IMR-90 (cell line): ENCODE measurements at regions not wholly inside any gene's neighbourhood (a gene's known extent, or its start where the extent isn't known, plus 50 kb on each side); places are given as distances from the start of the nearest gene placed in this dataset.

Experiments
- ATAC-seq: fragments of 200-7000 bp; cut with Tn5 transposase; 2 replicates; pipeline ENCODE4 v1.9.1; 2020; ENCODE audit warnings: low read depth, mild to moderate bottlenecking, moderate library complexity
- BruUV-seq: library from RNA; stranded (reverse); fragments of 400-500 nt; replicated peaks from 2 replicates; lab custom pipeline; 2021; lab: Mats Ljungman, UMichigan
- CTCF ChIA-PET: fragments of 300-600 bp; formaldehyde crosslinking; extraction: SDS; loops from one replicate; lab custom pipeline; 2021; ENCODE audit warnings: antibody characterized with exemption; lab: Yijun Ruan, JAX
- POLR2A ChIA-PET: fragments of 300-600 bp; sonication (Branson Sonifier 250); formaldehyde crosslinking; loops from one replicate; lab custom pipeline; 2022; ENCODE audit warnings: antibody characterized with exemption; ENCODE audit not compliant: unreplicated experiment; lab: Charles Lee
- DNase-seq: peaks from one replicate; pipeline ENCODE4 v3.0.0; 2013
- H2AFZ ChIP-seq: replicated peaks from 2 replicates; pipeline ENCODE3; 2013; ENCODE audit warnings: low read length, mild to moderate bottlenecking; ENCODE audit not compliant: poor library complexity
- H2AK5ac ChIP-seq: 2 replicates; pipeline ENCODE4 v1.6.1; 2013; ENCODE audit warnings: low read depth, low read length, inconsistent platforms
- H2AK9ac ChIP-seq: replicated peaks from 2 replicates; pipeline ENCODE3; 2013; ENCODE audit warnings: mild to moderate bottlenecking, low read depth, low read length, moderate library complexity; ENCODE audit not compliant: poor library complexity
- H2BK120ac ChIP-seq: 2 replicates; pipeline ENCODE4 v1.6.1; 2013; ENCODE audit warnings: low read depth, low read length, inconsistent platforms
- H2BK15ac ChIP-seq: 3 replicates; pipeline ENCODE4 v1.6.1; 2013; ENCODE audit warnings: low read depth, low read length, inconsistent platforms
- H2BK20ac ChIP-seq: 2 replicates; pipeline ENCODE4 v1.6.1; 2013; ENCODE audit warnings: low read depth, mild to moderate bottlenecking, inconsistent platforms, low read length, moderate library complexity
- H2BK5ac ChIP-seq: 2 replicates; pipeline ENCODE4 v1.6.1; 2013; ENCODE audit warnings: mild to moderate bottlenecking, low read depth, low read length, inconsistent platforms; ENCODE audit not compliant: poor library complexity, severe bottlenecking
- H3K14ac ChIP-seq: replicated peaks from 2 replicates; pipeline ENCODE4 v1.6.1; 2013; ENCODE audit warnings: low read depth, low read length, inconsistent platforms
- H3K18ac ChIP-seq: 2 replicates; pipeline ENCODE4 v1.6.1; 2013; ENCODE audit warnings: low read depth, low read length, control low read depth
- H3K23ac ChIP-seq: 2 replicates; pipeline ENCODE4 v1.6.1; 2013; ENCODE audit warnings: low read depth, low read length, inconsistent platforms
- H3K27ac ChIP-seq: 2 replicates; pipeline ENCODE4 v1.5.1; 2013; ENCODE audit warnings: mild to moderate bottlenecking, control low read depth, low read length; ENCODE audit not compliant: insufficient read depth
- H3K27me3 ChIP-seq: 2 replicates; pipeline ENCODE4 v1.6.1; 2013; ENCODE audit warnings: low read length; ENCODE audit not compliant: control insufficient read depth, insufficient read depth
- H3K36me3 ChIP-seq: 2 replicates; pipeline ENCODE4 v1.6.1; 2013; ENCODE audit warnings: low read length, mixed read lengths; ENCODE audit not compliant: control insufficient read depth, insufficient read depth
- H3K4ac ChIP-seq: 2 replicates; pipeline ENCODE4 v1.6.1; 2013; ENCODE audit warnings: low read depth, low read length, inconsistent platforms
- H3K4me1 ChIP-seq: 2 replicates; pipeline ENCODE4 v1.6.1; 2013; ENCODE audit warnings: low read length, mixed read lengths; ENCODE audit not compliant: control insufficient read depth, insufficient read depth
- H3K4me2 ChIP-seq: 2 replicates; pipeline ENCODE4 v1.6.1; 2013; ENCODE audit warnings: low read depth, mild to moderate bottlenecking, control low read depth, low read length, moderate library complexity
- H3K4me3 ChIP-seq: 2 replicates; pipeline ENCODE4 v1.5.1; 2013; ENCODE audit warnings: low read depth, mild to moderate bottlenecking, control low read depth, low read length, moderate library complexity; ENCODE audit not compliant: insufficient read depth
- H3K56ac ChIP-seq: 2 replicates; pipeline ENCODE4 v1.6.1; 2013; ENCODE audit warnings: low read length, inconsistent platforms; ENCODE audit not compliant: insufficient read depth; ENCODE audit errors: extremely low read depth
- H3K79me1 ChIP-seq, 2 experiments: 2 replicates each; pipeline ENCODE4 v1.6.1; 2013; ENCODE audit warnings: low read length in 2 of 2, inconsistent platforms in 1 of 2, low read depth in 1 of 2
- H3K9ac ChIP-seq: 2 replicates; pipeline ENCODE4 v1.6.1; 2013; ENCODE audit warnings: low read depth, low read length, control low read depth
- H3K9me1 ChIP-seq: 2 replicates; pipeline ENCODE4 v1.6.1; 2013; ENCODE audit warnings: low read length, inconsistent platforms; ENCODE audit not compliant: insufficient read depth
- H3K9me3 ChIP-seq: 2 replicates; pipeline ENCODE4 v1.6.1; 2013; ENCODE audit warnings: low read length; ENCODE audit not compliant: control insufficient read depth, insufficient read depth
- H4K20me1 ChIP-seq: 2 replicates; pipeline ENCODE4 v1.6.1; 2013; ENCODE audit warnings: low read length, inconsistent platforms; ENCODE audit not compliant: insufficient read depth
- H4K5ac ChIP-seq: 2 replicates; pipeline ENCODE4 v1.6.1; 2013; ENCODE audit warnings: mild to moderate bottlenecking, low read depth, low read length, control low read depth
- H4K8ac ChIP-seq, 2 experiments: 2 replicates each; pipeline ENCODE4 v1.6.1; 2013; ENCODE audit warnings: low read depth in 2 of 2, low read length in 2 of 2, control low read depth in 1 of 2, inconsistent platforms in 1 of 2
- H4K91ac ChIP-seq: 2 replicates; pipeline ENCODE4 v1.6.1; 2013; ENCODE audit warnings: low read depth, low read length, inconsistent platforms; ENCODE audit not compliant: insufficient read depth
- BHLHE40 ChIP-seq: fragments of 150-350 bp; IDR thresholded peaks from 2 replicates; pipeline ENCODE4 v1.6.1; 2016; ENCODE audit warnings: mild to moderate bottlenecking, low read depth, low read length
- CEBPB ChIP-seq: IDR thresholded peaks from 2 replicates; pipeline ENCODE4 v1.6.1; 2012; ENCODE audit warnings: low read depth, low read length, improper control_type of control experiment
- CHD1 ChIP-seq: IDR thresholded peaks from 2 replicates; pipeline ENCODE4 v1.6.1; 2012; ENCODE audit warnings: low read depth, low read length, improper control_type of control experiment
- FOS ChIP-seq: fragments of 150-350 bp; IDR thresholded peaks from 2 replicates; pipeline ENCODE4 v1.6.1; 2016; ENCODE audit warnings: low read depth, low read length
- MAFK ChIP-seq: IDR thresholded peaks from 2 replicates; pipeline ENCODE4 v1.6.1; 2012; ENCODE audit warnings: low read depth, low read length, improper control_type of control experiment
- MAZ ChIP-seq: IDR thresholded peaks from 2 replicates; pipeline ENCODE4 v1.6.1; 2012; ENCODE audit warnings: low read depth, mild to moderate bottlenecking, low read length, improper control_type of control experiment, moderate library complexity, borderline replicate concordance
- MXI1 ChIP-seq: IDR thresholded peaks from 2 replicates; pipeline ENCODE4 v1.6.1; 2012; ENCODE audit warnings: low read depth, mild to moderate bottlenecking, low read length, moderate library complexity, borderline replicate concordance
- NFE2L2 ChIP-seq: fragments of 150-350 bp; IDR thresholded peaks from 2 replicates; pipeline ENCODE4 v1.6.1; 2016; ENCODE audit warnings: low read depth, mild to moderate bottlenecking, low read length
- POLR2A ChIP-seq: IDR thresholded peaks from 2 replicates; pipeline ENCODE4 v1.6.1; 2012; ENCODE audit warnings: mild to moderate bottlenecking, low read depth, low read length
- RAD21 ChIP-seq: IDR thresholded peaks from 2 replicates; pipeline ENCODE4 v1.6.1; 2012; ENCODE audit warnings: low read length, improper control_type of control experiment
- RFX5 ChIP-seq: IDR thresholded peaks from 2 replicates; pipeline ENCODE4 v1.8.0; 2012; ENCODE audit warnings: low read depth, mild to moderate bottlenecking, low read length, moderate library complexity
- SMC3 ChIP-seq: fragments of 150-350 bp; IDR thresholded peaks from 2 replicates; pipeline ENCODE4 v1.6.1; 2016; ENCODE audit warnings: low read depth, mild to moderate bottlenecking, antibody characterized with exemption, low read length, moderate library complexity
- WGBS, 2 experiments: methylation state at CpG; one replicate each; pipeline versions ENCODE4 v1.1.5 to v1.1.7; 2013; ENCODE audit warnings: missing lambda C conversion rate in 2 of 2; ENCODE audit not compliant: insufficient read length in 1 of 2; ENCODE audit errors: extremely low coverage in 2 of 2; 5-methylcytosine and 5-hydroxymethylcytosine counted together
- dilution Hi-C: fragments of 300-500 bp; cut with HindIII; formaldehyde crosslinking; loops from one replicate; pipeline ENCODE4 v1.14.3; 2018; ENCODE audit warnings: low sequenced_read_pairs; ENCODE audit not compliant: unreplicated experiment
- in situ Hi-C: fragments of 300-500 bp; cut with MboI; formaldehyde crosslinking; loops from 3 replicates; pipeline ENCODE4 v1.14.3; 2019; ENCODE audit warnings: low sequenced_read_pairs, inconsistent platforms, mixed read lengths
- intact Hi-C: fragments of 100-400 bp; cut with micrococcal nuclease; formaldehyde crosslinking; loops from 2 replicates; pipeline ENCODE4 v1.10.0; 2022
- TF ChIP-seq, protein P1 (sequence below): conservative IDR thresholded peaks from 2 replicates; pipeline ENCODE4 v1.5.1; 2012; ENCODE audit warnings: mild to moderate bottlenecking, low read depth, low read length, improper control_type of control experiment
- TF ChIP-seq, protein P2 (sequence below): fragments of 150-350 bp; IDR thresholded peaks from 2 replicates; pipeline ENCODE4 v1.6.1; 2017; ENCODE audit warnings: mild to moderate bottlenecking, antibody characterized with exemption, low read length, low read depth

DNA sequence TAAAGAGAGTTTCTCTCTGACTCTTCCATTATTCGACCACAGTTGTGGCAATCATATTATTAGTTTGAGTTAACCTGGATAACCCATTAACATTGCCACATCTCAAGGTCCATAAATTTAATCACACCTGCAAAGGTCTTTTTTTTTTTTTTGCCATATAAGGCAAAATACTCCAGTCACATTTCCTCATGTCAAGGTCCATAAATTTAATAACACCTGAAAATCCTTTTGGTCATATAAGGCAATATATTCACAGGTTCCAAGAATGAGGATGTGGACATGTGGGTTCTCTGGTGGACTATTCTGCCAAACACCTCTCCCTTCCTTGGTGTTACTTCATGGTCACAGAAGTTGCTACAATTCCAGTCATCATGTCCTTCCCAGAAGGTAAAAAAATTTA, 213.5 kb upstream of the COX7C start:
- Histone ChIP-seq H3K9me1 (no peaks in the 10 kb centered on the region), H2BK15ac (no peak overlapping the region), H2AK5ac (no peak overlapping the region), H2BK120ac (no peak overlapping the region), H3K14ac (no peak overlapping the region), H4K5ac (no peak overlapping the region), H3K23ac (no peak overlapping the region), H2BK20ac (no peak overlapping the region), H4K20me1 (no peaks in the 10 kb centered on the region), H3K4me3 (no peak overlapping the region), H4K8ac (no peak overlapping the region), H3K9ac (no peak overlapping the region), H3K27ac (no peak overlapping the region), H3K18ac (no peak overlapping the region), H2AK9ac (no peak overlapping the region), H2BK5ac (no peak overlapping the region), H4K91ac (no peak overlapping the region), H2AFZ (no peak overlapping the region), H3K9me3 (no peaks in the 10 kb centered on the region), H3K4me1 (no peaks in the 10 kb centered on the region), H3K4me2 (no peak overlapping the region), H3K56ac (no peak overlapping the region), H3K79me1 (no peaks in the 10 kb centered on the region), H3K27me3 (no peaks in the 10 kb centered on the region), H3K4ac (no peak overlapping the region), H3K36me3 (no peaks in the 10 kb centered on the region)
- TF ChIP-seq, protein P1, sequence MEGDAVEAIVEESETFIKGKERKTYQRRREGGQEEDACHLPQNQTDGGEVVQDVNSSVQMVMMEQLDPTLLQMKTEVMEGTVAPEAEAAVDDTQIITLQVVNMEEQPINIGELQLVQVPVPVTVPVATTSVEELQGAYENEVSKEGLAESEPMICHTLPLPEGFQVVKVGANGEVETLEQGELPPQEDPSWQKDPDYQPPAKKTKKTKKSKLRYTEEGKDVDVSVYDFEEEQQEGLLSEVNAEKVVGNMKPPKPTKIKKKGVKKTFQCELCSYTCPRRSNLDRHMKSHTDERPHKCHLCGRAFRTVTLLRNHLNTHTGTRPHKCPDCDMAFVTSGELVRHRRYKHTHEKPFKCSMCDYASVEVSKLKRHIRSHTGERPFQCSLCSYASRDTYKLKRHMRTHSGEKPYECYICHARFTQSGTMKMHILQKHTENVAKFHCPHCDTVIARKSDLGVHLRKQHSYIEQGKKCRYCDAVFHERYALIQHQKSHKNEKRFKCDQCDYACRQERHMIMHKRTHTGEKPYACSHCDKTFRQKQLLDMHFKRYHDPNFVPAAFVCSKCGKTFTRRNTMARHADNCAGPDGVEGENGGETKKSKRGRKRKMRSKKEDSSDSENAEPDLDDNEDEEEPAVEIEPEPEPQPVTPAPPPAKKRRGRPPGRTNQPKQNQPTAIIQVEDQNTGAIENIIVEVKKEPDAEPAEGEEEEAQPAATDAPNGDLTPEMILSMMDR, result no peak
- TF ChIP-seq NFE2L2, result no peak
- TF ChIP-seq MXI1, result no peak
- no peak for TF ChIP-seq RAD21
- no peak for TF ChIP-seq MAZ
- no peak for TF ChIP-seq CHD1
- no peak for TF ChIP-seq CEBPB
- TF ChIP-seq, protein P2, sequence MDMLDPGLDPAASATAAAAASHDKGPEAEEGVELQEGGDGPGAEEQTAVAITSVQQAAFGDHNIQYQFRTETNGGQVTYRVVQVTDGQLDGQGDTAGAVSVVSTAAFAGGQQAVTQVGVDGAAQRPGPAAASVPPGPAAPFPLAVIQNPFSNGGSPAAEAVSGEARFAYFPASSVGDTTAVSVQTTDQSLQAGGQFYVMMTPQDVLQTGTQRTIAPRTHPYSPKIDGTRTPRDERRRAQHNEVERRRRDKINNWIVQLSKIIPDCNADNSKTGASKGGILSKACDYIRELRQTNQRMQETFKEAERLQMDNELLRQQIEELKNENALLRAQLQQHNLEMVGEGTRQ, result no peak
- no peak for TF ChIP-seq RFX5
- no peak for TF ChIP-seq BHLHE40
- TF ChIP-seq MAFK, result no peak
- no peak for TF ChIP-seq SMC3
- TF ChIP-seq POLR2A, result no peak
- TF ChIP-seq FOS, result no peak
- intact Hi-C loops, result no loop called here
- DNase-seq (no peak), ATAC-seq (no peak)
- no TSS peak for BruUV-seq
- POLR2A ChIA-PET, result no interaction called here
- dilution Hi-C loops, result no loop called here
- CTCF ChIA-PET, result interaction anchor here (0.6 kb wide), 1 partner anchor 34 kb away, joined by 3 read pairs; no protein-coding TSS in a partner anchor
- in situ Hi-C loops, result no loop called here
- WGBS, 2 experiments, result no CpG with 5 or more reads among the region's 1 CpG
